Superior temporal gyrus (tissue), 1 donor: ENCODE measurements at regions not wholly inside any gene's neighbourhood (a gene's known extent, or its start where the extent isn't known, plus 50 kb on each side); places are given as distances from the start of the nearest gene placed in this dataset.

ENCODE experiments used
- DNase-seq: peaks from one replicate; pipeline ENCODE4 v3.0.0-alpha.2; 2016; ENCODE audit errors: extremely low spot score

DNA sequence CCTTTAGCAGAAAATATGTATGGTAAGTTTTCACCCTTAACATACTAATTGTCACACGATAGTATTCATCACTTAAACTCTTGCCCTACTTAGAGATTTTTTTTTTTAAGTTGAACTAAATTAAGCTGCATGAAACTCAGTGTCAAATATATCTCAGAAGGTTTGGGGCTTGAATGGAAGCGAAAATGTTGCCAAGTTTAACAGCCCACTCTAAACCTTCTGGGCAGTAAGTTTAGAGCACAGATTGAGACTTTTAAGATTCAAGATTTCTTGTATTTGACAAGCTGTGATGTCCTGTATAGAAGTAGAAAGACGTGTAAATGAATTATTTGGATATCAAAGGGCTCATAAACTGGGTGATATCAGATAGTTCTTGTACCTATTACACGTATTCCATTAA lies 287.3 kb upstream of the FLRT2 start:
- peak; percentile 17 for DNase-seq

DNA sequence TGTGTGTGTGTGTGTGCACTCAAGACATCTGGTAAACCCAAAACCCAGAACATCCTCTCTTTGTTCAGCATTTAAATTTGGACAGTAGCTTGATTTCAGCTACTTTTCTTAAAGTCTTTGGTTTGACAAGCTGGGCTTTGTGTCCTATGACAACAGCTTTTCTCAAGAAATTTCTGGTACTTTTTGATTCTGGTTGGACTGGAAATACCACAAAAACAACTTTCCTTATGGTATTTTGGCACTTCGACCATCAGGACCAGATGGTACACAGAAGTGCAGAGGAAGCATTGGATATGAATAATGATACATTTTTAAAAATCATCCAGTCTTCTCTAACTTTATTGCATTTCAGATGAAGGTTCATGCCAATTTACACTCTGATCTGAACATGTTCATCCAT lies 286.6 kb upstream of the FLRT2 start:
- DNase-seq, result peak; percentile 59

DNA sequence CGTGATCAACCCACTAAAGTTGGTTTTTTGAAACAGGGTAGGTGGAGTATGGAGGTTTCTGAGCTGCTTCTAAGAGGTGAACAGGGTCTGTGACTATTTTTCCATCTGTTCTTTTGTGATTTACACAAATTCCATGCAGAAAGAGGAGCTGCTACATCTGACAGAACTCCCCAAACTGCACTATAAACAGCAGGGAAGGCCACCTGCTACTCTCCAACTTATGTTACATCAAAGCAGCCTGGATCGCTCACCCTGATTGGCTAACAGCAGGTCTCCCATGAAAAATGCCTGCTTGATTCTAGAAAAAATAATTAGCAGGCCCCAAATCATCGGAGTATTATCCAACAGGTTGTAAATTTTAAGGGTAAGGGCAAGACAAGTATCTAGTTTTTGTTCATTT lies 282.9 kb upstream of the FLRT2 start:
- DNase-seq, result no peak

DNA sequence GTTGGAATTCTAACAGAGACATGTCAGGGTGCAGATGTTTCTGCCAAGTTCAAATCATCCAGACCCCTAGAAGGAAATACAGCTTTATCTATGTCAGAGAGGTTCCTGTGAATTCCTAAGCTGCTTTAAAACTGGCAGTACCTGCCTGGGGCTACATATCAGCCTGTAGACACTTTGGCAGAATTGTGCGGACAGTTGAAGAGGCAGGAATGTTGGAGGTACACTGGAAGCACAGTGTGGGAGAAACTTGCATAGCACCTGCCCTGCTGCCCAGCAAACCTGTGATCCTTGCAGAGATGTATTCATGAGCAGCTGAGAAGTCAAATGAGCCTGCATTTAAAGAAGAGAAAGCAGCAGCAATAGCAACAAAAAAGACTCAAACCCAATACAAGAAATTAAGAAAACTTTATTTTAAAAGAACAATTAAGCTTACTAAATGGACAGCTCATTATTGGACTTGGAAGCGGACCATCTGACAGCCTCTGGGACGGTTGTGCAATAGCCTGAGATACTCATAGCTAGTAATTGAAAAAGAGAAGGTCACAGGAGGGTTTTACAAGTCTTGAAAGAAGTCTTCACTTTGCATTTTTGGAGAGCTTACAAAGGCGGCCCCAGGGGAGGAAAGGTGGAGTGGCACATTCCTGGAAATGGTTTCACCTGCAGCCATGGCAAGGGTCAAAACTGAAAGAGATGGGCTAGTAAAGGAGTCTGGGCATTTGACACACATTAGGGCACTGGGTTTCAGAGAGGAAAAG lies 280.9 kb upstream of the FLRT2 start:
- no peak for DNase-seq

- DNase-seq, result no peak
Measured at GRCh38 chr14:85250414-85251189, 279.3 kb upstream of the FLRT2 start.

DNA sequence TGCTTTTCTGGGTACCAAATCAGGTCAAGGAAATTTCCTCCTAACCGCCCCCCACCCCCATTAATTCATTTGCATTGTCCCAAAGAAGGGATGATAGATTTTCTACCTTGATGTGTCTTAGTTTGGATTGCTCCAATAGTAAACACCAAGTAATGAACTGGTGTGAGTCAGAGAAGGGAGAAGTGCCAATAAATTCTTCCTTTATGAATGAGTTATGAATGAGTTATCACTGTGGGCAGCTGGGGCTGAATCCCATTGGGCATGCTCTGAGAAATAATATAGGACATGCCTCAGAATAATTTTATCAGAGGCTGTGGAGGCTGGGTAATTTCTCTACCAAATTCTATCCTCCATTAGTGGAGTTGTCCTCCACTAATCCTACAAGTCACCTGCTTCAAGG lies 277.9 kb upstream of the FLRT2 start:
- DNase-seq, result no peak

GRCh38 chr14:85254711-85255110 lies 275.2 kb upstream of the FLRT2 start:
- DNase-seq, result no peak

GRCh38 chr14:85257287-85257686 lies 272.7 kb upstream of the FLRT2 start:
- DNase-seq, result no peak

DNA sequence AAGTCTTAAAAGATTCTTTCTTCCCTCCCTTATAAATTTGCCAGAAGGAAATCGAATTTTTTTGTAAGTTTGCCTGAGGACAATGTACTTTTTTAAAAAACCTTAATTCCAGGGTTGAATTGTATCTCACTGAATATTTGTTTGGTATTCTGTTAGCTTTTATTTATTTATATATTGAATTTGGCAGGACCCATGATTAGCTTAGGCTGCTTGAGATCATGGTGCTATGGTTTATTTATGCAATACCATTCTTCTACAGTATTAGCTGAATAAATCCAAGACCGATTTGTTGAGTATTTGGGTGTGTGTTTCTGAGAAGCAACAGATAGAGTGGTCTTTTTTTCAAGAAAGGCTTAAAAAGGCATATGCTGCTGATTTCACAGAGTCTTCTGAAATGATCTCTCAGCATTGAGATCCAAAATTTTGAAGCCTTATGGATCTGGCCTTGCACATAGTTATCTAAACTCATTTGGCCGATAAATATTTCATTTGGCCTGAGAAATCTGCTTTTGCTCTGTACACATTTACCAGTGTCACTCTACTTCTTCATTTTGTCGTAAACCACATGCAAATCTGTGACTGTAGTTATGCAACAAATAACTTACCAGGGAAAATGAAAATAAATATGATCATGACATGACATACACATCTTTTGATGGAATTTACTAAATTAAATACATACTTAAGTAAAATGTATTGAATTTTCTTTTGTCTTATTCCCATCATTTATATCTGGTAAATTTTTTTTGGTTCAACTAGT lies 265.8 kb upstream of the FLRT2 start:
- DNase-seq, result no peak

DNA sequence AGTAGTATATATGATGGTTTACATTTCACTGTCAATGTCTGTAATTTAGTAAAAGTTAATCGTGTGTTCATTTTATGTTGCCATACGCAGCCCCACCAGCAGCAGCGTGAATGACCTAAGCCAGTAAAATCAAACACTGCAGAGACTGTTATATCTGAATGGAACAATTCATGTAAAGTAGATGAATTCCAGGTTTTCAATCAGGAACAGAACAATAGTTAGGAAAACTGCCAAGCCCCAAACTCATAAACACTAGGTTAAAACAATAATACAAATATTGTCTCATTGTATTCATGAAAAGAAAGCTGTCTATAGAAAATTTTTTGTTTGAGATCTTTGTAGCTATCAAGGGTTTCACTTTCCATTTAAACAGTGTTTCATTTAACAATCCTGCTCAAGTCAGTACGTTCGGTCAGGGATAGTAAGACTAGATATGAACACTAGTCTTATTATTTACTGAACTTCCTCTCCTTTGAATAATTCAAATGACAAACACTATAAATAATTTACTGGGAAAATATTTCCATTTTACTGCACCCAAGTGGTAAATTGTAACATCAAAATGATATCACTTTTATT lies 256.8 kb upstream of the FLRT2 start:
- DNase-seq, result peak; percentile 81

- no peak for DNase-seq
Measured at GRCh38 chr14:85273952-85274351, 256.0 kb upstream of the FLRT2 start.

DNA sequence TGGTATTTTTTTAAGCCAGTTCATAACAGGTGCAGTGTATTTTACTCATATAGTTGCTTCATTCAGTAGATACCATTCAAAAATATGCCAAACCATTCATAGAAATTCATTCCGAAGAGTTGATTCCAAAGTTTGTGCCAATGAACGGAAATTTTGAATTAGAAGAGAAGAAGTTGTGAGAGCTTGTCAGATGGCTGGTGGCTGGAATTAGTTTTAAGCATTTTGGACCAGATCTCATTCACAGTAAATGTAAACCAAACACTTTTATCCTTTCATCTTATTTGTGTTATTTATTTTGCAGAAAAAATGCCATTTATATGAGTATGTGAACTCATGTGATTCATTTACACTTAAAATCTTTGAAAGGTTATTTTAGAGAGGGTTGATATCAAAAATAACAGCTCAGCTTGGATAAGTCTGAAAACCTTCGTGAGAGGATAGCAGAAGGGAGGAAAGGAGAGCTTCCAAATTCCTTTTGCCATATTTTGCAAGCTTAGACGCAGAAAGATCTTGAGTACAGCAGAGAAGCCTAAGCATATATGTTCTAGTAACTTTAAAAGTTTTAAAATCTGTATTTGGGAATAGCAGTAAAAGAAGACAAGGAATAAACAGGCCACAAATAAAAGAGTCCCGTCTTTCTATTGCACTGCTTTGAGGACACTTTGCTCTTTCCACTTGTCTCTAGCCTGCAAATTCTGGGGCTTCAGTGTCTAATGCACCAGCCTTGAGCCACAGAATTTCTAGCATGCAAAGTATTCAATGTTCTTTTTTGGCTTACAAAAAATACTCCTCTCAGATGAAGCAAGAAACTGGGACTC lies 253.6 kb upstream of the FLRT2 start:
- DNase-seq, result no peak

DNA sequence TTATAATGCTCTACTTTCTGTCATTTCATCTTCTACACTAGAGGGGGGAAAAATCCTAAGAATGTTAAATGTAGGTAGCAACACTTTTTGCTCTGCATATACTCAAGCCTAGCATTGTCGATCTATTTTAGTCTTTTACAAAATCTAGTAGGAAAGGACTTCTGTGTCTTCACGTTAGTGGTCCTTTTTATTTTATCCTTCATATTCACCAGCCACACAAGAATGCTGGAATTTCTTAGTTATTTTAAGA lies 253.0 kb upstream of the FLRT2 start:
- no peak for DNase-seq

DNA sequence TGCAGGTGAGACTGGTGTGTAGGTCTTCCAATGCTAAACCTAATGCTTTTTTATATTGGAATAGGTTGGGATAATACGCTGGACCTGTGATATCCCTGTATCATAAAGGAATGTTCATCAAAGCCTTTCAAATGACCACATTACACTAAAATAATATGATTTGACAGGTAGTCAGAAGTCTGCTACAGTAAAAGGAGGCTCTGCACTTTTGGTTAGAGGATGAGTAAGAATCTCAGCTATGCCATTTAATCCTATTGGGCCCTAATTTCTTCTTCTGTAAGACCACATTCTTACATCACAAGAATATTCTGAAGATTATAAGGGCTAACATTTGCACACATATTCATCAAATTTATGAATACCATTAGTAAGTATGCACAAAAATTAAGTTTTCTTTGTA lies 250.5 kb upstream of the FLRT2 start:
- no peak for DNase-seq

- no peak for DNase-seq
Measured at GRCh38 chr14:85280074-85280473, 249.9 kb upstream of the FLRT2 start.

DNA sequence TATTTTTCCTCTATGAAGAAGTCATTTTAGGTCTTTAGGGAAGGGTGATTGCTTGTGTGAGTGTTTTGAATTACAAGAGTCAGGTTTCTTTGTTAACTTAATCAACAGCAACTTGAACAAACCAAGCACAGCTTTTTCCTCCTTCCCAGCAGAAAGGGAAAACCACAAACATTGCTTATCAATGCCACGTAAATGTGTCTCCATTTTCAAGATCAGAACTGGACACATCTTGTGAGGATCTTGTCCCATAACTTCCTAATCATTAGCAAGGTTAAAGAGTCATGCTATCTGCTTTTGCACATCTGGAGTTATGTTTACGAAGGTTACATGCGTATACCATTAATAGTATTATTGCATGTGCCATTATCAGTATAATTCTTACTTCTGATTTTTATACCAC lies 248.0 kb upstream of the FLRT2 start:
- DNase-seq, result no peak

DNA sequence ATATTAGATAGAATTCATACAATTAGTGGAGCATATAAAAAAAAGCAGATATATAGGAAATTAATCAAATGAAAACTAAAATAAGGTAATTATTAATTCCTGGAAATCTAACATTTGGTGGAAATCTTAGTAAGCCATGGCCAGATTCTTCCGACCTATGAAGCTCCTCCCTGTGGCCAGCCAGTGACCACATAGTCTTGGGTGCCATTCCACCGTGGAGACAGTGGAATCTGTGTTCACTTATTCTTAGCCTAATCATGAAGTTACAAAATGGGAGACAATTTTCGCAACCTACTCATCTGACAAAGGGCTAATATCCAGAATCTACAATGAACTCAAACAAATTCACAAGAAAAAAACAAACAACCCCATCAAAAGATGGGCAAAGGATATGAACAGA lies 241.9 kb upstream of the FLRT2 start:
- no peak for DNase-seq

- DNase-seq, result no peak
Measured at GRCh38 chr14:85291731-85292130, 238.2 kb upstream of the FLRT2 start.

DNA sequence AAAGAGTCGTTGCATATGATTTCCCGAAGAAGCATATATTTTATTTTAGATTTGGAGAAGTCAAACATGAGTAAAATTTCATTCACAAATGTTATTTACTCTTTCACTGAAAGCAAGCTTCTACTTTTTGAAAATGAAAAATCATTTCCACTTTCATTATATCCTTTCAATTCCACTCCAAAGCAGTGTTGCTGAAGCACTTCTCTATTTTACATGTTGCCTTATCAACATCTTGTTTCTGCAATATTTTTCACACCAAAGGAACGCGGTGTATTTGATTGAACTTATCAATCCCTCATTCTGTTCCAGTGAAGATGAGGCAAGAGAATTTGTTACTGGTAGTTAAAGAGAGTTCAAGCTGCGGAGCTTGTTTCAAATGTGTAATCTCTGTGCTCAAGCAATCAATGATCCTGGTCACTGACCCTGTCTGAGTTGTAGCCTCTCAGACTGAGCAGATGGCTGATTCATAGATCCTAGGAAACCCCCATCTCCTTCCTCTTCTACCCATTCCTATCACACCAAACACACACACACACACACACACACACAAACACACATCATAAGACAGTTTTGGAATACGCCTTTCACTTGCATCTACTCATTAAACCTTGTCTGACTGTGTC lies 236.2 kb upstream of the FLRT2 start:
- DNase-seq, result no peak

GRCh38 chr14:85295318-85295717 lies 234.6 kb upstream of the FLRT2 start:
- DNase-seq, result no peak
